IPS DF 19.7 (cell line): ENCODE measurements at regions not wholly inside any gene's neighbourhood (a gene's known extent, or its start where the extent isn't known, plus 50 kb on each side); places are given as distances from the start of the nearest gene placed in this dataset.
"Not testable (repeated sequence)": the region's sequence is repeated elsewhere in the genome, so short reads cannot be mapped to it uniquely, and the experiment has no call there.

Experiments
- DNase-seq: peaks from one replicate; pipeline ENCODE4 v3.0.0-alpha.2; 2013; ENCODE audit warnings: low read depth, low spot score

DNA sequence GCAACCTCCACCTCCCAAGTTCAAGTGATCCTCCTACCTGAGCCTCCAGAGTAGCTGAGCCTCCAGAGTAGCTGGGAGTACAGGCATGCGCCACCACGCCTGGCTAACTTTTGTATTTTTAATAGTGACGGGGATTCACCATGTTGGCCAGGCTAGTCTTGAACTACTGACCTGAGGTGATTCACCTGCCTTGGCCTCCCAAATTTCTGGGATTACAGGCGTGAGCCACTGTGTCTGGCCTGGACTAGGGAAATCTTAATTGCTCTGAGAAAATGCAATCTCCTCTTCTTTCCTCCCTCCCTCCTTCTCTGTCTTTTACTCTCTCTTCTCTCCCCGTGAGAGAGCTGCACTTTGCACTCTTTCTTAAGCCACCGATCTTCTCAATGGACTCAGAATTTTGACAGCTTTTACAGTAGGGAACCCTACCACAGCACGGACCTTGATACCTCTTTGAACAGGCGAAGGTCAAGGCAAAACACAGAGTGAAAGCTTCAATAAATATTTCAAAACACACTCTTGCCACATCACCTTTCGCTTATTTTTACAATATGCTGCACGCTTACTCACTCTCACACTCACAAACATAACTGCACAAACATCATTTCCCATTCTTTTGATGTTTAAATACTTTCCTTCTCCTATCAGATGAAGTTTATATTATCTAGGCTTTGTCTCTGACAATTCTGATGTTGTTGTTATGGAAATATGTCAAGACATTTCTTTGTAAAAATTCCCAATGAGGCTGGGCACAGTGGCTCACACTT lies 173.4 kb upstream of the NRP1 start:
- no peak for DNase-seq

GRCh38 chr10:33506838-33507661 lies 172.6 kb upstream of the NRP1 start:
- no peak for DNase-seq

DNA sequence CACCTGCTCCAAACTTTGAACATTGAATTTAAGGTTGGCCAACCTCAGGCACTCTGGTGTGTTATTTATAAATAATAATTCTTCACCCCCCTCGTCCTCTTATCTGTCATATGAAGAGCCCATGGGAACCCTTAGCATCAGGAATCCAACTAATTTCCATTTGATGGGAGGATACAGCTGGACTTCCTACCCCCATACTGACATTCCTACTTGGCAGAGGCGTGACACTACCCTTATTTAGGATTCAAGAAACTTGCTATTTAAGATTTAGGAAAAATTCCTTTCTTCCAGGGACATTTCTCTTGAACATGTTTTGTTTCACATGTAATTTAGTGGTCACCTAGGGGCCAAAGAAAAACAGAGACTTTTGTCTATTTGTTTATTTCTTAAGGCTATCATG lies 171.9 kb upstream of the NRP1 start:
- no peak for DNase-seq

DNA sequence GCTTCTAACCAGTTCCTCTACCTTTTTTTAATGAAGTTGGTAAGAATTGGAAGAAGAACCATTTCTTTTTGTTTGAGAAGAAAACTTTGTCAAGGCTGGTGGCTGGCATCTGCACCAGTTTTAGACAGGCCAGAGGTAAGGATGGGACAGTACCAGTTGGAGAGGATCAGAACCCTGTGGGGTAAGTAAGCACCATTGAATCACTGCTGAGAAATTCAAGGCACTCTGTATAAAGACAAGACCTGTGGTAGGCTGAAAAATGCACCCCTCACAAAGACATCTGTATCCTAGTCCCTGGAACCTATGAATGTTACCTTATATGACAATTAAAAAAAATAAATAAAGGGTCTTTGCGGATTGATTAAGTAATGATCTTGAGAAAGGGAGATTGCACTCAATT lies 166.7 kb upstream of the NRP1 start:
- no peak for DNase-seq

DNA sequence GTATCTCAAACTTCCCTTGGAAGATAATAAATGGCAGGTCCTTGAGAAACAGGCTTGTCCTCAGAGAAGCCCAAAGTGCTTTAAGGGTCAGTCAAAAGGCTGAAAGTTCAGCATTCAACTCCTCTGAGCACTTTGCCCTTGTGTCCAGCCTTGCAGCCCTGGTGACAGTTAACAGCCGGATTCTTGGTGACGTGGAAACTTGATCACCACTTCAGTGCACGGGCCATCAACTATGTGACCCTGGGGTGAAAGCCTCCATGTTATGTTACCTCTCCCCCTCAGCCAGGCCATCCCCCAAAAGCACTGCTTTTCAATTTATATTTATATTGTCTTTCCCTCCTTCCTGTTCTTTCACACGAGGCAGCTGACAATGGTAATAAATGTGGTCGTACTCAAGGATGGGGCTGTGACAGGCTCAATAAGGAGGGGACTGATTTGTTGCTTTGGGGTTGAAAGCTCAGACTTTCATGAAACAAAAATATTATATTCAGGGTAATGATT lies 164.0 kb upstream of the NRP1 start:
- DNase-seq, result no peak

GRCh38 chr10:33497338-33497737 lies 162.9 kb upstream of the NRP1 start:
- no peak for DNase-seq

GRCh38 chr10:33496096-33496495 lies 161.6 kb upstream of the NRP1 start:
- DNase-seq, result no peak

DNA sequence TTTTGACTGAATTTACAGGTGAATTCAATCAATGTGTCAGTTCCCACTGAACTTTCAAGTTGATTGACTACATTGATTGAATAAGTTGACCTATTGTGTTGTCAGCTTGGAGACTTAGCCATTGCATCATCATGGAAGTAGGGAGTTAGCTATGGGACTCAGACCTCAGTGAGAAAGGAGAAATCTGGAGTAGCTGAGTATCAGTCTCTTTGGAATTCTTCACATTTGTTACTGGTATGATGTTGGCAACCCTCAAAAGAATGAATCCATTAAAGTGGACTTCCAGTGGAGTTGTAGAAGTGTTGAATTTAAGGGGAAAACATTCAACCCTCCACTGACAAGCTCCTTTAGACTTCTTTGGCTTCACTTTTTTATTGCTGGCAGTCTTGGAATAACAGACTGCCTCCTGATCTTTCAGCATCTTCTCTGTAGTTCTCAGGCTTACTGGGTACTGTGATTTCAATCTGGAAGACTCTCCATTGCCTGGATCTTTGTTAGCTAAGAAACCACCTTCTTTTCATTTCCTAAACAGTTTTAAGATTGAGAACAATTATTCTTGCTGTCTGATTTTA lies 160.3 kb upstream of the NRP1 start:
- no peak for DNase-seq

DNA sequence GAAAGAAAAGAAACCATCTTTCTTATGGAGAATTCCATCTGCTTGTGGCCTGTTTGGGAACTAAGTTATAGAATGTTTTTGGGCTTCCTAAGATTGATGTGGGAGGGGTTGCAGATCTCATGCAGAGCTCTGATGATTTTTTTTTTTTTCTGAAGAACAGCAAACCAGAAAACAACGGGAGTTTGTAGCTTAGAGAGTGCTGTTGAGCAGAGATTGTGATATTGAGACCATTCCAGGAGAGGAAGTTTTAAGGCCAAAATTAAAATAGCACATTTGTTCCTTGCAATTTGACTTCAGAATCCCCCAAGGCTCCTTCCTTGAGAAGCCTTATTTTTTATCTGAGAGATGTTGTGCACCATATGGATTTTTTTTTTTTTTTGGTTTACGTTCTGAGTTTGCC lies 159.5 kb upstream of the NRP1 start:
- no peak for DNase-seq

DNA sequence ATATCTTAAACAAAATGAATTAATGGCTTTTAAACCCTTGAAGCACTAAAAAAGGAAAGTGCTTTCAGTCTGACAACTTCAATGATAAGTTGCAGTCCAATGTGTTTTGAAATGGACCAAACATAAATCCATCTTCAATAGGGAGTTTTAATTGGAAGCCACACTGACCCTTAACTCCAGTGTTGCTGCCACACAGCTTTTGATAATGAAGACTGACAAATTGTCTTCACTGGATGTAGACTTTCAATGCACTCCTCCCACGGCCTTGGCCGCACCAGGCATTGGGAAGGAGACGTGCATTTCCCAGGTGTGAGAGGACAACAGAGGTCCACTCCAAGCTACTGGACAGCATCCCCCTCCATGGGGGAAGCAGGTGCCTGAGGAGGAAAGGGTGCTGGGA lies 159.0 kb upstream of the NRP1 start:
- no peak for DNase-seq

DNA sequence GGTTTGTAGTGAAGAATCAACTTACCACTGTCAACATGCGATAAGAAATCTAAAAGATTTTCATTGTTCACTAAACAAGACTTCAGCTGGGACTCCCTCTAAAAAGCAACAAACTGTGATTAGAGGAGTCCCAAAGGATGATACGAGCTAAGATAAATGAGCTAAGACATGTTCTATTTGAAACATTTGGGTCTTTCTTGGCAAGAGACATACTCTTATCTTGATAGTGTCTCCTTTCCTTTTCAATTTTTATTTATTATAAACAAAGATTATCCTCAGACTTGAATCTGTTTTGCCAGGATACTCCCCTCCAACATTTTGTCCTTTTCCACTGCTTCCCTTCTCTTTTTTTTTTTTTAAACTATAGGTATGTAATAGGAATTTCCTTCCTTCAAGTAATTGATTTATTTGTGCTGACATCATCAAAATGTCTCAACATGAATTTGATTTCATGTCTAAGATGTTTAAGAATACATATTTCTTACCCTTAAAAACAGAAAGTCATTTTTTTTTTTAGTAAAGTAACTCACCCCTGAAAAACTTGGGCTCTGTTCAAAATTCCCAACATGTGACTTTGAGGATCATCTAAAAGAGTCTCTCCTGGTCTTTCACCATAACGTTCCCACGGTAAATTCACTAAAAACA lies 158.4 kb upstream of the NRP1 start:
- DNase-seq, result no peak

- no peak for DNase-seq
Observed at GRCh38 chr10:33489501-33490176, 155.2 kb upstream of the NRP1 start.

GRCh38 chr10:33487014-33487776 lies 152.7 kb upstream of the NRP1 start:
- no peak for DNase-seq

- DNase-seq, result no peak
Observed at GRCh38 chr10:33485276-33485675, 150.8 kb upstream of the NRP1 start.

DNA sequence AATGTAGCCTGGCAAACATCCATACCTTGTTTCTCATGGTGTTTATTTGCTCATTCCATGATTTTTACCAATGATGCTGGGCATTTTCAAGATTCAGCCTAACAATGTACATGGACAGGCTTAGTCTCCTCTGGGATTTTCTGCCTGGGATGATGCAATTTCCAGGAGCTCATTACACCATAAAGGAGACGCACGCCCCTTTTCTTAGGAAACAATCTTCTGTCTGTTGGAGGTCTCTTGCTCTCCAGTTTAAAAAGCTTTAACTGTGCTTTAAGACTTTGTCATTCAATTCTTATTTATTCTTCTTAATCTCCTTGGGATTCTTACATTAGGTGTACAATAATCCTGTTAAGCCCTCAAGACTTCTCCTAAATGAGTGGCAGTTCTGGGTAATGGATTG lies 150.3 kb upstream of the NRP1 start:
- no peak for DNase-seq

DNA sequence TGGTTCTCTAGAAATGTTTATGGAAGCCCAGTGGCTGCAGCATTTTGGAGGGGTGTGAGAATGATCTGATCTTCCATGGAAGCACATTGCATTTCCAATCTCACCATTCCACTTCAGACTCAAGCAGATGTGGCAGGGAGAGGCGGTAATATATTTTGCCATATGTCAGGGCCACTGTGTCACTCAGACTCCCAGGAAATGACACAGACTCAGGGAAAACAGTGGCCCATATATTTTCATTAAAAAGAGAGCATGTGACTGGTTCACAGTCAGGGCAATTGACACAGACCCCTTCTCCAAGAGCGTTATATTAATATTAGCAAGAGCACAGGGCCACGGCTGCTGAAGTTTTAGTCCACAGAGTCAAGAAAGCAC lies 149.3 kb upstream of the NRP1 start:
- DNase-seq, result no peak

- DNase-seq, result no peak
Observed at GRCh38 chr10:33483124-33483815, 148.8 kb upstream of the NRP1 start.

DNA sequence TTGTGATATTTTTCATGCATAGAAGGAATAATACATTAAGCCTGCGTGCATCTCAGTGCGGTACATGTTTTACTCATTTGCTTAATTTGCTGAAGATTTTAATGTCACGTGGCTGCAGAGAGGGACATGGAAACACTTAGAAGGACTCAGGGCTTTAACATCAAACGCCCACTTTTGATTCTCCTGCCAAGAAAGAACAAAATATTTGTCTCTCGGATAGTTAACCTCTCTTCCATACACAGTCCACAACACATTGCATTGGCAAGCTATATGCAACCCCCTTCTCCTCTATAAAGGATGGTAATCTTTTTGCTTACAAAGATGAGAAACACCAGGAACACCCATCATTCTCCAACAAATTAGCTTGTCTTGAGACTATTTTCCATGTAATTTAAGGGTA lies 148.0 kb upstream of the NRP1 start:
- DNase-seq, result no peak

DNA sequence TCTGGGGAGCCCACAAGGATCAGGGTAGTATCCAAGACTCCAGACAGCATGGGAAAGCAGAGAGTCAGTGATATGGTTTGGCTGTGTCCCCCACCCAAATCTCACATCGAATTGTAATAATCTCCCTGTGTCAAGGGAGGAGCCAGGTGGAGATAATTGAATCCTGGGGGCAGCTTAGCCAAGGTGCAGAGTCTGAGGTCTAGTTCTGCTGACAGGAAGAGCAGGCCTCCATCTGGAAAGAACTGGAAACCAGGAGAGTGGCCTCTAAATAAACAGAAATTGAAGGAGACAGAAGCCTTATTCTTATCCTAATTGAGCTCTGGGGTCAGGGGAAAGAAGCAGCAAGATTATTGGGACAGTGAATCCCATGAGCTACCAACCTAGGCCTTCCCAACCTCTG lies 146.7 kb upstream of the NRP1 start:
- DNase-seq, result no peak

- DNase-seq, result not testable (repeated sequence)
Observed at GRCh38 chr10:33480417-33480816, 145.9 kb upstream of the NRP1 start.
